ENCODE measurements at regions not wholly inside any gene's neighbourhood (a gene's known extent, or its start where the extent isn't known, plus 50 kb on each side); places are given as distances from the start of the nearest gene placed in this dataset.
"Not testable (repeated sequence)": the region's sequence is repeated elsewhere in the genome, so short reads cannot be mapped to it uniquely, and the experiment has no call there.

DNA sequence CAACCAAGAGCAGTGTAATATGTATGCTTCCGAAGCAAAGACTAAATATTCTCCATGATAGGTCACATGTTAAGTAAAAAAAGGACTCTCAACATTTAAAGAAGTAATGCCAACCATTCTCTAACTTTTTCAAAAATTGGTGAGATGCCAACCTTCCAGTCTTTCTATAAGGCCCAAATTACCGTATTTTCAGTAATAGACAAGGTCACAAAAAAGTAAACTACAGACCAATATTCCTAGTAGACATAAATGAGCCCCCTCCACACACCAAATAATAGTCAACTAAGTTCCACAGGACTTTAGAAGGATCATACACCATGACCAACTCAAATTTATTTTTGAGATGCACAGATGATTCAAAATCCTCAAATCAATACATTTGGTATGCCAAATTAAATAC, 867.4 kb downstream of the TMEM121 start:
- DNase-seq: no peak

DNA sequence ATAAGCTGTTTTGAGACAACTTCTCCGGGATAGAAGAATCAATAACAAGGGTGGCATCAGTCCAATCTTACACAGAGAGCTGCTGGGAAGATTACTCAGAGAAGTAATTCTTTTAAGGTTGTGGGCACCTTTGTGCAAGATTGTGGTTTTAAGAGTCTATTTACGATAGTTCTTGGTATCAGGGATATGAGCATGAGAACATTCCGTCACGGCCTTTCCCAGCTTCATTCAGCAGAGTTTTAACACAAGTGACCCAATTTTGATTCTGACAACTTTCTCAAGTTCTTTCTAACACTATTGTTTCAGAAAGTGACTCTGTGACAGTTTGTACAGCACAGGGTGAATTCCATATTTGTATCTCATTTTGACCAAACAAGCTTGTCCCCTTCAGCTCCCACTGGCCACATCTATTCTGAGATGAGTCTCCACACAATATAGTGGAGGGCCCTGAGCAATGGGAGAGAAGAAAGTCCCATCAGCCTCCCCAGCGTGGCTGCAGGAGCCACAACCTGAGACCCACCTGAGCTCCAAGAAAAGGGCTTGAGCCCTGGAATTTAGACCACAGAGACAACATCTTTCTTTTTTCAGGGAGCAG, 869.2 kb downstream of the TMEM121 start:
- no peak for DNase-seq

DNA sequence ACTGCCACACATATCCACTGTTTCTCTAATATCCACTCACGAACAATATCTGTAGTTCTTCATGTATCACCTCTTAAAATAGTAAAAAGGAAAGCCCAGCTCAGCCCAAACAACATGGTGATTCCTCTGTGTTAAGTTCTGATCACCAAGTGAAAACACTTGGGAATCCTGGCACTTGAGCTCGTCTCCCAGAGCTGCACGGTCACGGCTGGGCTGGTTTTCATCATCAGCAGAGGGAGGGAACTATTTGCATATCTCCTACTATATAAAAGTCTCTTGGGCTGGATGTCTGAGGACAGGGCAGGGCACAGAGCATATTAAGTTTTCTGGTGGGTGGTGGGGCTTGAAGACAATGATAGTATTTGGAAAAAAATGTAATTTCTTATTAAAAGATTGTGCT, 870.6 kb downstream of the TMEM121 start:
- DNase-seq: no peak

DNA sequence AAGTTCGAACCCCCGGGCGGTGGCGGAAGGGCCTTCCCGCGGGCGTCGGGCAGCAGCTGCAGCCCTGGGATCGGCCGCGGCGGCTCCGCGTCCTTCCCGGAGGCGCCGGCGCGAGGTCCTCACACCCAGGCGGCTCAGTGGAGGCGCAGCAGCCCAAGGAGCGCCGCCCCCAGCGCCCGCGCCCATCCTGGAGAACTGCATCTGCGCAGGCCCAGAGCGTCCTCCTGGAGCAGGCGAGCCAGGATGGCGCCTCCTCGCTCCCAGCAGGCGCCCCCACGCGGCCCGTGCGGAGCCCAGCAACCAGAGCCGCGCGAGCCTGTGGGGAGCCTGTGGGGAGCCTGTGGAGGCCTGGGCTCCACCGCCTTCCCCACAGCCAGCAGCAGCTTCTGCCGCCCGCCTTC, 872.5 kb downstream of the TMEM121 start:
- not testable (repeated sequence) for DNase-seq

GRCh38 chr14:106401316-106401715, 874.9 kb downstream of the TMEM121 start:
- DNase-seq: not testable (repeated sequence)

DNA sequence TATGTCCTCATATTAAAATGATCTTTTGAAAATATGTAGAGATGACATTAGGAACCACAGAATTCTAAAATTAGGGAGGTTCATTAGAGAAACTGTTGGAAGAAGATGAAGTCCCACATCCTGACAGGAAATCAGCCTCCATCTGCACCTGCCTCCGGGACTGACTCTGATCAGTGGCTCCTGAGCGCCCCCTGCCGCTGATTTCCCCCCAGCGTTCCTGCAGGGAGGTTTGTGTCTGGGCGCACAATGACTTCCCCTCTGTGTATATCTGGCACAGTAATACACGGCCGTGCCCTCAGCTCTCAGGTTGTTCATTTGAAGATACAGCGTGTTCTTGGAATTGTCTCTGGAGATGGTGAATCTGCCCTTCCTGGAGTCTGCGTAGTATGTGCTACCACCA, 883.8 kb downstream of the TMEM121 start:
- DNase-seq: not testable (repeated sequence)

DNA sequence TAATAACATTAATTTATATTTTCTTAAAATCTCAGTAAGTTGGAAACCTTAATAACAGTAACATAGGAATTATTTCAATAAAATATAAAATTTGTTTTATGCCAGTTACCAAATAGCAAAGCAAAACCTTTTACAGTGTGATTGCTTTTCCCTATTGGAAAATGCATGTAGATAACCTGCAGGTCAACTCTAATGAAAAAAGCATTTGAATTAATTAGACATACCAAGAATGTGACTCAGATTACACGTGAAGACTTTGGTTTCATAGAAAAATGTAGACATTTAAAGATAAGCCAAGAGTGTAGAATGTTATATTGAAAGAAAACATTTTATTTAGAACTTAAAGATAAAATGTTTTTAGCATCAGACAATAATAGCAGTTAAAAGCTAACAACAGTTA, 888.1 kb downstream of the TMEM121 start:
- no peak for DNase-seq

DNA sequence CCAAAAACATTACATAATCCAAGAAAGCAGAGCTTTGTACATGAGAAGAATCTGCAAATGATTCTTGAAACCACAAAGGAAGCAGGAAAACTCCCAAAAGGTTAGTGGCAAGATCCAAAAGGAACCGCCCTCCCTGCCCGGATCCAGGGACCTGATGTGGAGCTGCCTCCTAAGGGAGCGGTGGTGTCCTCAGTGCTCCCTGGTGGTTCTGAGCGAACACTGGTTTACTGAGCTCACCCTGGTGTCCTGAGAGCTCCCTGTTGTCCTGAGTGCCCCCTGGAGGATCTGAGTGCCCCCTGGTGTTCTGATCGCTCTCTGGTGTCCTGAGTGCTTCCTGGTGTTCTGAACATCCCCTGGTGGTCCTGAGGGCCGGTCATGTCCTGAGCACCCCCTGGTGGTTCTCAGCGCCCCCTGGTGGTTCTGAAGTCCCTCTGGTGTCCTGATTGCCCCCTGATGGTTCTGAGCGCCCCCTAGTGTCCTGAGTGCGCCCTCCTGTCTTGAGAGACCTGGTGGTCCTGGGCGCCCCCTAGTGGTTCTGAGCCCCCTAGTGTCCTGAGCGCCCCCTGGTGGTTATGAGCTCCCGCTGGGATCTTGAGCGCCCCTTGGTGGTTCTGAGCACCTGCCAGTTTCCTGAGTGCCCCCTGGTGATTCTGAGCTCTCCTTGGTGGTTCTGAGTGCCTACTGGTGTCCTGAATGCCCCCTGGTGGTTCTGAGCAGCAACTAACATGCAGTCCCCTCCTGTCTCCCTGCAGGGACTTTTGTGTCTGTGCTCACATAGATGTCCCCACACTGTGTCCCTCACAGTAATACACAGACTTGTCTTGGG, 891.1 kb downstream of the TMEM121 start:
- DNase-seq: peak; percentile 21

- no peak for DNase-seq
These were observed 893.1 kb downstream of the TMEM121 start for GRCh38 chr14:106419376-106419965.

GRCh38 chr14:106421431-106422033, 895.1 kb downstream of the TMEM121 start:
- not testable (repeated sequence) for DNase-seq

- DNase-seq: no peak
These were observed 895.7 kb downstream of the TMEM121 start for GRCh38 chr14:106422066-106422465.

- DNase-seq: not testable (repeated sequence)
These were observed 898.8 kb downstream of the TMEM121 start for GRCh38 chr14:106425150-106425549.

GRCh38 chr14:106436310-106436905, 910.0 kb downstream of the TMEM121 start:
- no peak for DNase-seq

GRCh38 chr14:106442857-106443256, 916.5 kb downstream of the TMEM121 start:
- no peak for DNase-seq

- no peak for DNase-seq
These were observed 928.6 kb downstream of the TMEM121 start for GRCh38 chr14:106455026-106455425.

GRCh38 chr14:106459971-106460730, 933.8 kb downstream of the TMEM121 start:
- DNase-seq: no peak

DNA sequence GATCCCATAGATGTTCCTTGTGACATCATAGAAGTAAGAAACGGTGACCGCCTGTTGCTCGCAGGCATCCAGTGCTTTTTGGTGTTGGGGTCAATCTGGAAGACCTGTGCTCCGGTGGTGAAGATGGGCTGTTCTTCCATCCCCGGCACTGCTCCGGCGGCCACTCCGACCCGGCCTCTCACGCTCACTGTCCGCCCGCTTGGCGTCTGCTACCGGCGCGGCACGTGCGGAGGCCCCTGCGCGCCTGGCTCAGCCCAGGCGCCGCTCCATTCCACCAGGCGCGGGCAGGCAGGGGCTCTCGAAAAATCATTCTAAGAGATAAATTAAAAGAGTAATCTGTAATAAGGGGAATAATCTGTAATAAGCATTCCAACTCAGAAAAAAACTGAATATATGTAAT, 934.5 kb downstream of the TMEM121 start:
- DNase-seq: no peak

DNA sequence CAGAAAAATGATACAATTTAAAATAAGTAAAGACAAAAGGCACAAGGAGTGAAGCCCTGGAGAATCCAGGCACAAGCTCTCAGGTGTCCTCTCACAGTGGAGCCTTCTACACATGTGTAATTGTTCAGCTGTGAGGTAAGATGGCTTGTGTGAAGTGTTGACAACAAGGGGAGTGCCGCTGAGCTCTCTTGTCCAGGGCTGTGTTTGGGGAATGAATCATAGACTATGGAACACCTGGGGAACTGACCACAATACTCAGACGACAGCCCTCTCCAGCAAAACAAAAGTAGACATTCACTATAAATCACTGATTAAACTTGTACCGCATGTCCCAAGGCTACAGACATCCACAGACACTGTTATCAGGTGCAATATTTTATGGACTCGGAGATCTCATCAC, 940.1 kb downstream of the TMEM121 start:
- DNase-seq: not testable (repeated sequence)

GRCh38 chr14:106468869-106469268, 942.5 kb downstream of the TMEM121 start:
- DNase-seq: not testable (repeated sequence)

GRCh38 chr14:106470028-106470427, 943.6 kb downstream of the TMEM121 start:
- DNase-seq: not testable (repeated sequence)

GRCh38 chr14:106474261-106475028, 948.1 kb downstream of the TMEM121 start:
- not testable (repeated sequence) for DNase-seq

GRCh38 chr14:106475214-106475613, 948.8 kb downstream of the TMEM121 start:
- not testable (repeated sequence) for DNase-seq

Measured in right hindlimb (tissue), 1 donor.